ENCODE measurements at regions not wholly inside any gene's neighbourhood (a gene's known extent, or its start where the extent isn't known, plus 50 kb on each side); places are given as distances from the start of the nearest gene placed in this dataset.
A peak's percentile ranks its signal among the peaks of the same experiment; 100 is the strongest.

DNA sequence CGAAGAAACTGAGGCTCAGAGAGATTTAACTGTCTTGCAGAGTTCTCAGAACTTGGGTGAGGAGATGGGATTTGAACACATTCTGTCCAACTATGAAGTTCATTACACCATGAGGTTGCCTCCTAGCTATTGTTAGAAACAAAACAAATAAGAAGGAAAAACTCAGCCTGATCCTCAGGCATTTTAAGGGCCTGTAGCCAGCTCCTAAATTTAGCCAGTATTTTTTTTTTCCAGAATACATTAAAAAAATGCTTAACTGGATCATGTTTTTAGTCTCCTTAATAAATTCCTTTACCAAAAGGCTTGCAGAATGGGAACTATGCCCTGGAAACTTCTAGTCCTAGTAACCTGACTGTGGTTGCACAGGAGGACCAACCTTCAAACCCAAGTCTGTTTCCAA is 212.0 kb downstream of the CSNK2A3 start:
- Histone ChIP-seq H3F3A (ENCODE audit: low read depth) (peaks cover 14% of the 10 kb centered on the region), H4K20me1 (ENCODE audit: low read depth) (no peaks in the 10 kb centered on the region), H3K4me3 (no peak overlapping the region), H3K36me3 (no peaks in the 10 kb centered on the region), H3K9me3 (ENCODE audit: low read depth) (no peaks in the 10 kb centered on the region), H3K27ac (peak overlapping the region; percentile 53), H3K4me1 (peaks cover 12% of the 10 kb centered on the region), H3K9ac (no peak overlapping the region), H2AFZ (replicated peaks) (no peak overlapping the region), H3K79me2 (ENCODE audit: low read depth) (no peaks in the 10 kb centered on the region), H3K27me3 (no peaks in the 10 kb centered on the region), H3K4me2 (peak overlapping the region; percentile 54)
- Mint-ChIP-seq H3K36me3 (no peaks in the 10 kb centered on the region), H3K27ac (no peak overlapping the region), H3K4me3 (no peak overlapping the region), H3K27me3 (ENCODE audit: insufficient read depth, low read depth) (no peaks in the 10 kb centered on the region), H3K4me1 (no peaks in the 10 kb centered on the region), H3K9me3 (no peaks in the 10 kb centered on the region)
- DNase-seq (ENCODE audit: low spot score) = no peak
- TF ChIP-seq, protein P1, sequence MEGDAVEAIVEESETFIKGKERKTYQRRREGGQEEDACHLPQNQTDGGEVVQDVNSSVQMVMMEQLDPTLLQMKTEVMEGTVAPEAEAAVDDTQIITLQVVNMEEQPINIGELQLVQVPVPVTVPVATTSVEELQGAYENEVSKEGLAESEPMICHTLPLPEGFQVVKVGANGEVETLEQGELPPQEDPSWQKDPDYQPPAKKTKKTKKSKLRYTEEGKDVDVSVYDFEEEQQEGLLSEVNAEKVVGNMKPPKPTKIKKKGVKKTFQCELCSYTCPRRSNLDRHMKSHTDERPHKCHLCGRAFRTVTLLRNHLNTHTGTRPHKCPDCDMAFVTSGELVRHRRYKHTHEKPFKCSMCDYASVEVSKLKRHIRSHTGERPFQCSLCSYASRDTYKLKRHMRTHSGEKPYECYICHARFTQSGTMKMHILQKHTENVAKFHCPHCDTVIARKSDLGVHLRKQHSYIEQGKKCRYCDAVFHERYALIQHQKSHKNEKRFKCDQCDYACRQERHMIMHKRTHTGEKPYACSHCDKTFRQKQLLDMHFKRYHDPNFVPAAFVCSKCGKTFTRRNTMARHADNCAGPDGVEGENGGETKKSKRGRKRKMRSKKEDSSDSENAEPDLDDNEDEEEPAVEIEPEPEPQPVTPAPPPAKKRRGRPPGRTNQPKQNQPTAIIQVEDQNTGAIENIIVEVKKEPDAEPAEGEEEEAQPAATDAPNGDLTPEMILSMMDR (IDR thresholded peaks at IDR 0.05) = no peak
- no peak for TF ChIP-seq EZH2 (IDR thresholded peaks at IDR 0.05)
- TF ChIP-seq EZH2phosphoT487 (IDR thresholded peaks at IDR 0.05) = no peak

DNA sequence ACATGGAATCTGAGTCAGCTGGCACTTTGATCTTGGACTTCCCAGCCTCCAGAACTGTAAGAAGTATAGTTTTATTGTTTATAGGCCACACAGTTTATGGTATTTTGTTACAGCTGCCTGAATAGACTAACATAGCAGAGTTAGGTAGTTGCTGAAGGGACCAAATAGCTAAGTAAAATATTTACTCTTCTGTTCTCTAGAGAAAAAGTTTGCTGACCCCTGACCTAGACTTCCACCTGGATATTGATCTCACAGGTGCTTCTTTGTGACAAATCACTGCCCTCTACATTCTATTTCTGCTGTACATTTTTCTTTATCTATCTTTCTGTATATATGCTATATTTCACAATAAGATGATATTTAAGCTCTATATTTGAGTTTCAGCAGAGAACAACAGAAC is 212.5 kb downstream of the CSNK2A3 start:
- H3K36me3 Mint-ChIP-seq = no peaks in the 10 kb centered on the region
- no peaks in the 10 kb centered on the region for H3K36me3 ChIP-seq
- no peak overlapping the region for H3K27ac Mint-ChIP-seq

DNA sequence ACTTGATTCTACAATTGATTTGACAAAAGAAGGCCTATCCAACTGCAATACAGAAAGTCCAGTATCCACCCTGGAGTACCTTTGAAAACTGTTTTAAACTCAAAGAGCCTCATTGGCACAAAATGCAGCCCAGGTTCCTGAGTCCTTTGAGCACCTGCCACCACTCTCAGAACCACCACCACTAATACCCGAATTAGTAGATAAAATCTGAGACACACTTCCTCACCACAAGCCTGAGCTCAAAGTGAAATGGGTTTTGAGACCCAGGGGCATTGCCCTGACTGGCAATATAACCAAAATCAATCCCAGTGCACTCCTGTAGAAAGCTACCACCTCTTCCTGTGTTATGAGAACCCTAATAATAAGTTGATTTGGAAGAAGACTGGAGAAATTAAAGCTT is 215.7 kb downstream of the CSNK2A3 start:
- no peak overlapping the region for H3K27ac ChIP-seq
- Mint-ChIP-seq H3K9me3 (no peaks in the 10 kb centered on the region), H3K27ac (no peak overlapping the region), H3K36me3 (no peaks in the 10 kb centered on the region), H3K4me1 (no peaks in the 10 kb centered on the region), H3K4me3 (no peak overlapping the region), H3K27me3 (ENCODE audit: insufficient read depth, low read depth) (peaks cover 2% of the 10 kb centered on the region)
- no peaks in the 10 kb centered on the region for H3K79me2 ChIP-seq (ENCODE audit: low read depth)
- peaks cover 12% of the 10 kb centered on the region for H3K4me1 ChIP-seq
- no peaks in the 10 kb centered on the region for H3K36me3 ChIP-seq
- no peaks in the 10 kb centered on the region for H3K9me3 ChIP-seq (ENCODE audit: low read depth)
- H2AFZ ChIP-seq (replicated peaks) = no peak overlapping the region
- H3K4me3 ChIP-seq = no peak overlapping the region
- DNase-seq (ENCODE audit: low spot score) = no peak
- H3K4me2 ChIP-seq = no peak overlapping the region
- H3K9ac ChIP-seq = no peak overlapping the region
- TF ChIP-seq, protein P1 (IDR thresholded peaks at IDR 0.05) = no peak
- TF ChIP-seq EZH2 (IDR thresholded peaks at IDR 0.05) = no peak
- TF ChIP-seq EZH2phosphoT487 (IDR thresholded peaks at IDR 0.05) = no peak
- H4K20me1 ChIP-seq (ENCODE audit: low read depth) = no peaks in the 10 kb centered on the region
- H3K27me3 ChIP-seq = no peaks in the 10 kb centered on the region
- peaks cover 14% of the 10 kb centered on the region for H3F3A ChIP-seq (ENCODE audit: low read depth)

More for the DNA sequence above, 212.5 kb downstream of the CSNK2A3 start:
- TF ChIP-seq, protein P1 (IDR thresholded peaks at IDR 0.05) = no peak
- no peak for TF ChIP-seq EZH2 (IDR thresholded peaks at IDR 0.05)
- TF ChIP-seq EZH2phosphoT487 (IDR thresholded peaks at IDR 0.05) = no peak
- no peaks in the 10 kb centered on the region for H3K27me3 ChIP-seq
- no peaks in the 10 kb centered on the region for H4K20me1 ChIP-seq (ENCODE audit: low read depth)
- Mint-ChIP-seq H3K4me1 (no peaks in the 10 kb centered on the region), H3K27me3 (ENCODE audit: insufficient read depth, low read depth) (no peaks in the 10 kb centered on the region), H3K4me3 (no peak overlapping the region), H3K9me3 (no peaks in the 10 kb centered on the region)
- no peak overlapping the region for H3K4me2 ChIP-seq
- H3K4me3 ChIP-seq = no peak overlapping the region
- peaks cover 12% of the 10 kb centered on the region for H3K4me1 ChIP-seq
- H3K9me3 ChIP-seq (ENCODE audit: low read depth) = no peaks in the 10 kb centered on the region
- no peak overlapping the region for H3K27ac ChIP-seq
- no peaks in the 10 kb centered on the region for H3K79me2 ChIP-seq (ENCODE audit: low read depth)
- no peak for DNase-seq (ENCODE audit: low spot score)
- H3K9ac ChIP-seq = no peak overlapping the region
- no peak overlapping the region for H2AFZ ChIP-seq (replicated peaks)
- peaks cover 14% of the 10 kb centered on the region for H3F3A ChIP-seq (ENCODE audit: low read depth)
